IMR-90 (cell line): ENCODE measurements at regions not wholly inside any gene's neighbourhood (a gene's known extent, or its start where the extent isn't known, plus 50 kb on each side); places are given as distances from the start of the nearest gene placed in this dataset.

Experiments used
- ATAC-seq: fragments of 200-7000 bp; cut with Tn5 transposase; 2 replicates; pipeline ENCODE4 v1.9.1; 2020; ENCODE audit warnings: low read depth, mild to moderate bottlenecking, moderate library complexity
- BruUV-seq: library from RNA; stranded (reverse); fragments of 400-500 nt; replicated peaks from 2 replicates; lab custom pipeline; 2021; lab: Mats Ljungman, UMichigan
- CTCF ChIA-PET: fragments of 300-600 bp; formaldehyde crosslinking; extraction: SDS; loops from one replicate; lab custom pipeline; 2021; ENCODE audit warnings: antibody characterized with exemption; lab: Yijun Ruan, JAX
- POLR2A ChIA-PET: fragments of 300-600 bp; sonication (Branson Sonifier 250); formaldehyde crosslinking; loops from one replicate; lab custom pipeline; 2022; ENCODE audit warnings: antibody characterized with exemption; ENCODE audit not compliant: unreplicated experiment; lab: Charles Lee
- DNase-seq: peaks from one replicate; pipeline ENCODE4 v3.0.0; 2013
- H2AFZ ChIP-seq: replicated peaks from 2 replicates; pipeline ENCODE3; 2013; ENCODE audit warnings: low read length, mild to moderate bottlenecking; ENCODE audit not compliant: poor library complexity
- H2AK5ac ChIP-seq: 2 replicates; pipeline ENCODE4 v1.6.1; 2013; ENCODE audit warnings: low read depth, low read length, inconsistent platforms
- H2AK9ac ChIP-seq: replicated peaks from 2 replicates; pipeline ENCODE3; 2013; ENCODE audit warnings: mild to moderate bottlenecking, low read depth, low read length, moderate library complexity; ENCODE audit not compliant: poor library complexity
- H2BK120ac ChIP-seq: 2 replicates; pipeline ENCODE4 v1.6.1; 2013; ENCODE audit warnings: low read depth, low read length, inconsistent platforms
- H2BK15ac ChIP-seq: 3 replicates; pipeline ENCODE4 v1.6.1; 2013; ENCODE audit warnings: low read depth, low read length, inconsistent platforms
- H2BK20ac ChIP-seq: 2 replicates; pipeline ENCODE4 v1.6.1; 2013; ENCODE audit warnings: low read depth, mild to moderate bottlenecking, inconsistent platforms, low read length, moderate library complexity
- H2BK5ac ChIP-seq: 2 replicates; pipeline ENCODE4 v1.6.1; 2013; ENCODE audit warnings: mild to moderate bottlenecking, low read depth, low read length, inconsistent platforms; ENCODE audit not compliant: poor library complexity, severe bottlenecking
- H3K14ac ChIP-seq: replicated peaks from 2 replicates; pipeline ENCODE4 v1.6.1; 2013; ENCODE audit warnings: low read depth, low read length, inconsistent platforms
- H3K18ac ChIP-seq: 2 replicates; pipeline ENCODE4 v1.6.1; 2013; ENCODE audit warnings: low read depth, low read length, control low read depth
- H3K23ac ChIP-seq: 2 replicates; pipeline ENCODE4 v1.6.1; 2013; ENCODE audit warnings: low read depth, low read length, inconsistent platforms
- H3K27ac ChIP-seq: 2 replicates; pipeline ENCODE4 v1.5.1; 2013; ENCODE audit warnings: mild to moderate bottlenecking, control low read depth, low read length; ENCODE audit not compliant: insufficient read depth
- H3K27me3 ChIP-seq: 2 replicates; pipeline ENCODE4 v1.6.1; 2013; ENCODE audit warnings: low read length; ENCODE audit not compliant: control insufficient read depth, insufficient read depth
- H3K36me3 ChIP-seq: 2 replicates; pipeline ENCODE4 v1.6.1; 2013; ENCODE audit warnings: low read length, mixed read lengths; ENCODE audit not compliant: control insufficient read depth, insufficient read depth
- H3K4ac ChIP-seq: 2 replicates; pipeline ENCODE4 v1.6.1; 2013; ENCODE audit warnings: low read depth, low read length, inconsistent platforms
- H3K4me1 ChIP-seq: 2 replicates; pipeline ENCODE4 v1.6.1; 2013; ENCODE audit warnings: low read length, mixed read lengths; ENCODE audit not compliant: control insufficient read depth, insufficient read depth
- H3K4me2 ChIP-seq: 2 replicates; pipeline ENCODE4 v1.6.1; 2013; ENCODE audit warnings: low read depth, mild to moderate bottlenecking, control low read depth, low read length, moderate library complexity
- H3K4me3 ChIP-seq: 2 replicates; pipeline ENCODE4 v1.5.1; 2013; ENCODE audit warnings: low read depth, mild to moderate bottlenecking, control low read depth, low read length, moderate library complexity; ENCODE audit not compliant: insufficient read depth
- H3K56ac ChIP-seq: 2 replicates; pipeline ENCODE4 v1.6.1; 2013; ENCODE audit warnings: low read length, inconsistent platforms; ENCODE audit not compliant: insufficient read depth; ENCODE audit errors: extremely low read depth
- H3K79me1 ChIP-seq, 2 experiments: 2 replicates each; pipeline ENCODE4 v1.6.1; 2013; ENCODE audit warnings: low read length in 2 of 2, inconsistent platforms in 1 of 2, low read depth in 1 of 2
- H3K9ac ChIP-seq: 2 replicates; pipeline ENCODE4 v1.6.1; 2013; ENCODE audit warnings: low read depth, low read length, control low read depth
- H3K9me1 ChIP-seq: 2 replicates; pipeline ENCODE4 v1.6.1; 2013; ENCODE audit warnings: low read length, inconsistent platforms; ENCODE audit not compliant: insufficient read depth
- H3K9me3 ChIP-seq: 2 replicates; pipeline ENCODE4 v1.6.1; 2013; ENCODE audit warnings: low read length; ENCODE audit not compliant: control insufficient read depth, insufficient read depth
- H4K20me1 ChIP-seq: 2 replicates; pipeline ENCODE4 v1.6.1; 2013; ENCODE audit warnings: low read length, inconsistent platforms; ENCODE audit not compliant: insufficient read depth
- H4K5ac ChIP-seq: 2 replicates; pipeline ENCODE4 v1.6.1; 2013; ENCODE audit warnings: mild to moderate bottlenecking, low read depth, low read length, control low read depth
- H4K8ac ChIP-seq, 2 experiments: 2 replicates each; pipeline ENCODE4 v1.6.1; 2013; ENCODE audit warnings: low read depth in 2 of 2, low read length in 2 of 2, control low read depth in 1 of 2, inconsistent platforms in 1 of 2
- H4K91ac ChIP-seq: 2 replicates; pipeline ENCODE4 v1.6.1; 2013; ENCODE audit warnings: low read depth, low read length, inconsistent platforms; ENCODE audit not compliant: insufficient read depth
- CHD1 ChIP-seq: IDR thresholded peaks from 2 replicates; pipeline ENCODE4 v1.6.1; 2012; ENCODE audit warnings: low read depth, low read length, improper control_type of control experiment
- ELK1 ChIP-seq: fragments of 150-350 bp; IDR thresholded peaks from 2 replicates; pipeline ENCODE4 v1.6.1; 2016; ENCODE audit warnings: low read depth, mild to moderate bottlenecking, low read length, moderate library complexity, borderline replicate concordance
- MAZ ChIP-seq: IDR thresholded peaks from 2 replicates; pipeline ENCODE4 v1.6.1; 2012; ENCODE audit warnings: low read depth, mild to moderate bottlenecking, low read length, improper control_type of control experiment, moderate library complexity, borderline replicate concordance
- WGBS, 2 experiments: methylation state at CpG; one replicate each; pipeline versions ENCODE4 v1.1.5 to v1.1.7; 2013; ENCODE audit warnings: missing lambda C conversion rate in 2 of 2; ENCODE audit not compliant: insufficient read length in 1 of 2; ENCODE audit errors: extremely low coverage in 2 of 2; 5-methylcytosine and 5-hydroxymethylcytosine counted together
- dilution Hi-C: fragments of 300-500 bp; cut with HindIII; formaldehyde crosslinking; loops from one replicate; pipeline ENCODE4 v1.14.3; 2018; ENCODE audit warnings: low sequenced_read_pairs; ENCODE audit not compliant: unreplicated experiment
- in situ Hi-C: fragments of 300-500 bp; cut with MboI; formaldehyde crosslinking; loops from 3 replicates; pipeline ENCODE4 v1.14.3; 2019; ENCODE audit warnings: low sequenced_read_pairs, inconsistent platforms, mixed read lengths
- intact Hi-C: fragments of 100-400 bp; cut with micrococcal nuclease; formaldehyde crosslinking; loops from 2 replicates; pipeline ENCODE4 v1.10.0; 2022

GRCh38 chr11:105357764-105358163, 218.2 kb upstream of the CARD18 start:
- H2AK9ac ChIP-seq = no peak overlapping the region
- H2BK20ac ChIP-seq = no peak overlapping the region
- CTCF ChIA-PET = no interaction called here
- no peak overlapping the region for H2BK5ac ChIP-seq
- no peak overlapping the region for H2BK120ac ChIP-seq
- H3K14ac ChIP-seq = no peak overlapping the region
- H3K27ac ChIP-seq = no peak overlapping the region
- no peak overlapping the region for H3K56ac ChIP-seq
- DNase-seq (peak; percentile 75), ATAC-seq (no peak; the same call in 1 of the 2 replicates)
- H3K18ac ChIP-seq = no peak overlapping the region
- WGBS, 2 experiments = no CpG with 5 or more reads among the region's 1 CpG
- POLR2A ChIA-PET = interaction anchor here (0.6 kb wide), 1 partner anchor 449 kb away, joined by 4 read pairs; no protein-coding TSS in a partner anchor
- H4K91ac ChIP-seq = no peak overlapping the region
- no peak overlapping the region for H3K23ac ChIP-seq
- no peaks in the 10 kb centered on the region for H3K4me1 ChIP-seq
- no peak for TF ChIP-seq ELK1
- no peak for TF ChIP-seq MAZ
- no peak for TF ChIP-seq CHD1
- H4K20me1 ChIP-seq = no peaks in the 10 kb centered on the region
- no TSS peak for BruUV-seq
- H2AK5ac ChIP-seq = no peak overlapping the region
- H2AFZ ChIP-seq = no peak overlapping the region
- H3K9me1 ChIP-seq = no peaks in the 10 kb centered on the region; the same call in 1 of the 2 replicates
- H3K79me1 ChIP-seq = no peaks in the 10 kb centered on the region
- no peaks in the 10 kb centered on the region for H3K27me3 ChIP-seq
- H3K9me3 ChIP-seq = no peaks in the 10 kb centered on the region
- in situ Hi-C loops = no loop called here
- intact Hi-C loops = no loop called here
- no peak overlapping the region for H4K8ac ChIP-seq
- no peak overlapping the region for H2BK15ac ChIP-seq
- dilution Hi-C loops = no loop called here
- no peak overlapping the region for H4K5ac ChIP-seq
- no peak overlapping the region for H3K4me3 ChIP-seq
- H3K9ac ChIP-seq = no peak overlapping the region
- H3K4ac ChIP-seq = no peak overlapping the region
- H3K36me3 ChIP-seq = no peaks in the 10 kb centered on the region
- no peak overlapping the region for H3K4me2 ChIP-seq
